OCI-LY1 (cell line): ENCODE measurements at regions not wholly inside any gene's neighbourhood (a gene's known extent, or its start where the extent isn't known, plus 50 kb on each side); places are given as distances from the start of the nearest gene placed in this dataset.
"Not testable (repeated sequence)": the region's sequence is repeated elsewhere in the genome, so short reads cannot be mapped to it uniquely, and the experiment has no call there.

ENCODE experiments used
- H2AFZ ChIP-seq: fragments of 200-600 bp; sonication (generic), shearing (Covaris generic); 2 replicates; pipeline ENCODE4 v1.6.0; 2014; ENCODE audit warnings: antibody characterized with exemption, mild to moderate bottlenecking, low read length
- H3F3A ChIP-seq: fragments of 200-600 bp; sonication (generic), shearing (Covaris generic); 2 replicates; pipeline ENCODE4 v1.6.0; 2014; ENCODE audit warnings: mild to moderate bottlenecking, antibody characterized with exemption, low read length, moderate library complexity; ENCODE audit not compliant: insufficient read depth
- H3K27ac ChIP-seq: fragments of 200-600 bp; sonication (generic); 2 replicates; pipeline ENCODE4 v1.5.1; 2014; ENCODE audit warnings: low read length, mixed run types, mild to moderate bottlenecking, low read depth; ENCODE audit not compliant: poor library complexity, severe bottlenecking
- H3K27me3 ChIP-seq: fragments of 200-600 bp; sonication (generic); 2 replicates; pipeline ENCODE4 v1.6.0; 2014; ENCODE audit warnings: antibody characterized with exemption, mild to moderate bottlenecking, low read length, moderate library complexity; ENCODE audit not compliant: insufficient read depth
- H3K36me3 ChIP-seq: fragments of 200-600 bp; sonication (generic); 2 replicates; pipeline ENCODE4 v1.6.1; 2014; ENCODE audit warnings: mild to moderate bottlenecking, antibody characterized with exemption, low read length, moderate library complexity, mixed read lengths; ENCODE audit not compliant: insufficient read depth
- H3K4me1 ChIP-seq: fragments of 200-600 bp; sonication (generic); 2 replicates; pipeline ENCODE4 v1.5.1; 2014; ENCODE audit warnings: mild to moderate bottlenecking, low read length, moderate library complexity; ENCODE audit not compliant: insufficient read depth, severe bottlenecking
- H3K4me2 ChIP-seq: fragments of 200-600 bp; sonication (generic), shearing (Covaris generic); 2 replicates; pipeline ENCODE4 v1.6.1; 2014; ENCODE audit warnings: low read length
- H3K4me3 ChIP-seq: fragments of 200-600 bp; sonication (generic); 2 replicates; pipeline ENCODE4 v1.5.1; 2014; ENCODE audit warnings: low read length, low read depth, mild to moderate bottlenecking, mixed read lengths; ENCODE audit not compliant: poor library complexity, severe bottlenecking
- H3K79me2 ChIP-seq: fragments of 200-600 bp; shearing (Covaris generic); 2 replicates; pipeline ENCODE4 v1.6.1; 2016; ENCODE audit warnings: mixed run types, low read length, mixed read lengths; ENCODE audit not compliant: insufficient read depth
- H3K9ac ChIP-seq: fragments of 200-600 bp; sonication (generic), shearing (Covaris generic); 2 replicates; pipeline ENCODE4 v1.6.1; 2014; ENCODE audit warnings: mild to moderate bottlenecking, low read length, mixed read lengths
- H3K9me2 ChIP-seq: fragments of 200-600 bp; sonication (generic), shearing (Covaris generic); 2 replicates; pipeline ENCODE4 v1.6.1; 2014; ENCODE audit warnings: low read depth, mild to moderate bottlenecking, low read length, mixed read lengths
- H3K9me3 ChIP-seq: fragments of 200-600 bp; shearing (Covaris generic); 2 replicates; pipeline ENCODE4 v1.6.1; 2014; ENCODE audit warnings: low read length, mixed read lengths
- H4K20me1 ChIP-seq: fragments of 200-600 bp; sonication (generic), shearing (Covaris generic); 2 replicates; pipeline ENCODE4 v1.6.0; 2016; ENCODE audit warnings: mild to moderate bottlenecking, low read length; ENCODE audit not compliant: insufficient read depth
- CTCF ChIP-seq: fragments of 200-600 bp; sonication (generic), shearing (Covaris generic); IDR thresholded peaks from 2 replicates; pipeline ENCODE4 v1.5.1; 2017; ENCODE audit warnings: mild to moderate bottlenecking, antibody characterized with exemption, low read length, moderate library complexity, mixed read lengths
- EZH2 ChIP-seq: fragments of 200-600 bp; sonication (generic), shearing (Covaris generic); IDR thresholded peaks from 2 replicates; pipeline ENCODE4 v1.8.0; 2017; ENCODE audit warnings: borderline replicate concordance, mixed run types, mild to moderate bottlenecking, antibody characterized with exemption, low read length, moderate library complexity, mixed read lengths

DNA sequence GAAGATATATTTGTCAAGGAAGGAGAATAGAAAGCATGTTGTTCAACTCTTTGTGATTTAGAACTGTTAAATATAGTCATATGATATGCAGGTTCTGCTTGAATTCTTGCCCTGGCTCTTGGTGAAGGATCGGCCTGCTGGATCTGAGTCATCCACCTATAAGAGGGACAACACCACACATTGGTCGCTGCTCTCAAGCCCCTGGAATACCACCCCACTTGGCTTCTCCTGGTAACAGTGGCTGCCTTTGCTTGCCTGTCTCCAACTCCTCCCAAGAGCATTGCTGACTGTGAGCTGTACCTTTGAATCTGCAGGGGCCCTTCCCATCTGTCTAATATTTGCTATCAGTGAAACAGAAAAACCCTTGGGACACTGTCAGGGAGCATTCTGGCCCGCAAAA, 78.9 kb upstream of the DGKG start:
- no peaks in the 10 kb centered on the region; the same call in 1 of the 2 replicates for H3K9me2 ChIP-seq
- no peaks in the 10 kb centered on the region for H3K79me2 ChIP-seq
- no peaks in the 10 kb centered on the region for H3K4me1 ChIP-seq
- no peak overlapping the region for H3K27ac ChIP-seq
- no peaks in the 10 kb centered on the region for H4K20me1 ChIP-seq
- no peak overlapping the region for H2AFZ ChIP-seq
- H3K9ac ChIP-seq = no peak overlapping the region
- no peaks in the 10 kb centered on the region for H3F3A ChIP-seq
- H3K27me3 ChIP-seq = 0 out of 2 replicates have a peak, but pooled peaks cover under 1% of the 10 kb centered on the region
- TF ChIP-seq EZH2 (no peak), CTCF (no peak)
- H3K4me3 ChIP-seq = no peak overlapping the region
- H3K4me2 ChIP-seq = no peak overlapping the region
- no peaks in the 10 kb centered on the region for H3K9me3 ChIP-seq
- no peaks in the 10 kb centered on the region for H3K36me3 ChIP-seq

GRCh38 chr3:186439725-186440124, 77.7 kb upstream of the DGKG start:
- Histone ChIP-seq H3K4me2 (no peak overlapping the region), H3K4me1 (no peaks in the 10 kb centered on the region), H3K27ac (no peak overlapping the region), H3K9ac (no peak overlapping the region), H3K79me2 (no peaks in the 10 kb centered on the region), H3K36me3 (no peaks in the 10 kb centered on the region), H3K9me2 (no peaks in the 10 kb centered on the region; the same call in 1 of the 2 replicates), H3F3A (no peaks in the 10 kb centered on the region), H3K4me3 (no peak overlapping the region), H2AFZ (no peak overlapping the region), H3K9me3 (no peaks in the 10 kb centered on the region), H3K27me3 (no peaks in the 10 kb centered on the region), H4K20me1 (no peaks in the 10 kb centered on the region)
- no peak for TF ChIP-seq EZH2
- TF ChIP-seq CTCF = no peak

GRCh38 chr3:186435332-186435731, 73.3 kb upstream of the DGKG start:
- H3K79me2 ChIP-seq, H2AFZ ChIP-seq, H3K9me2 ChIP-seq, H3F3A ChIP-seq, H3K4me2 ChIP-seq, H3K4me1 ChIP-seq, H3K4me3 ChIP-seq, H3K9me3 ChIP-seq, H3K9ac ChIP-seq, H3K36me3 ChIP-seq, H3K27me3 ChIP-seq, H4K20me1 ChIP-seq, H3K27ac ChIP-seq: not testable (repeated sequence)

DNA sequence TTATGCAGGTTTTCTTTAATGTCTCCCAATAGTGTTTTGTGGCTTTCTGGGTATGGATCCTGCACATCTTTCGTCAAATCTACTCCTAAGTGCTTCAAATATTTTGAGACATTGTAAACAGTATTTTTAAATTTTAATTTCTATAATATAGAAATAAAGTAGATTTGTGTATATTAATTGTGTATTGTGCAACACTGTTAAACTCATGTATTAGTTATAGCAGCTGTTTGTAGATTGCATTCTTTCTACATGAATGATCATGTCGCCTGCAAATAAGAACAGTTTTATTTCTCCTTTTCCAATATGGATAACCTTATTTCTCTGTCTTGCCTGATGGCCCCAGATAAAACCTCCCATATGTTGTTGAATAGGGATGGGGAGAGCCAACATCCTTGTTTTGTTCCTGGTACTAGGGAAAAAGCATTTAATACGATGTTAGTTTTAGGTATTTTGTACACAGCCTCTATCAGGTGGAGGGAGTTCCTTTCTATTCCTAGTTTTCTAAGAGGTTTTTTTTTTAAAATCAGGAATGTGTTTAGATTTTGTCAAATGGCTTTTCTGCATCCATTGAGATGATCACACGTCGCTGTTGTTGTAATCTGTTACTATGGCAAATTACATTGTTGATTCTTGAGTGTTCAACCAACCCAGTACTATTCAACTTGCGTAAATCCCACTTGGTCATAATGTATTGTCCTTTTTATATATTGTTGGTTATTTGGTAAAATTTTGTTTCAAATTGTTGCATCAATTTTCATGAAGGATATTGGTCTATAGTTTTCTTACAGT, 71.1 kb upstream of the DGKG start:
- no peak for TF ChIP-seq CTCF
- TF ChIP-seq EZH2 = no peak
- Histone ChIP-seq H3K4me3 (no peak overlapping the region), H3K9me3 (no peaks in the 10 kb centered on the region), H3F3A (no peaks in the 10 kb centered on the region), H3K9me2 (no peaks in the 10 kb centered on the region), H3K9ac (no peak overlapping the region), H3K79me2 (no peaks in the 10 kb centered on the region), H3K27me3 (no peaks in the 10 kb centered on the region), H4K20me1 (no peaks in the 10 kb centered on the region), H2AFZ (no peak overlapping the region), H3K4me1 (no peaks in the 10 kb centered on the region), H3K4me2 (no peak overlapping the region), H3K36me3 (no peaks in the 10 kb centered on the region), H3K27ac (no peak overlapping the region)
